A549 (cell line): ENCODE measurements at regions not wholly inside any gene's neighbourhood (a gene's known extent, or its start where the extent isn't known, plus 50 kb on each side); places are given as distances from the start of the nearest gene placed in this dataset.

ENCODE experiments used
- CHD4 ChIP-seq: fragments of 200-600 bp; sonication (generic); IDR thresholded peaks from 2 replicates; pipeline ENCODE4 v1.6.1; 2016; ENCODE audit warnings: antibody characterized with exemption, mild to moderate bottlenecking, borderline replicate concordance
- CTCF ChIP-seq: fragments of >200 bp; sonication (Bioruptor Twin); formaldehyde crosslinking; IDR thresholded peaks from 3 replicates; pipeline ENCODE4 v1.5.1; 2016
- POLR2A ChIP-seq: IDR thresholded peaks from 2 replicates; pipeline ENCODE4 v1.6.1; 2012; ENCODE audit warnings: mild to moderate bottlenecking, low read length
- RAD21 ChIP-seq, 2 experiments: fragments of >200 bp in 1 of 2; sonication (Bioruptor Twin) in 1 of 2; formaldehyde crosslinking in 1 of 2; IDR thresholded peaks in 1 of 2; conservative IDR thresholded peaks in 1 of 2; 2 replicates in 1 of 2; 3 replicates in 1 of 2; pipeline ENCODE4 v1.6.1; 2012 to 2018; ENCODE audit warnings: inconsistent platforms in 1 of 2

- TF ChIP-seq RAD21 (conservative IDR thresholded peaks at IDR 0.05 in 1 of 2, IDR thresholded peaks at IDR 0.05 in 1 of 2) (no peak), POLR2A (no peak), CTCF (no peak), CHD4 (no peak)
These were observed 75.7 kb upstream of the OTOS start for GRCh38 chr2:240216167-240216566.
